Adrenal gland (tissue), 9 donors: ENCODE measurements at regions not wholly inside any gene's neighbourhood (a gene's known extent, or its start where the extent isn't known, plus 50 kb on each side); places are given as distances from the start of the nearest gene placed in this dataset.
A peak's percentile ranks its signal among the peaks of the same experiment; 100 is the strongest.

ENCODE experiments used
- DNase-seq, 7 donors: peaks; one replicate each; pipeline ENCODE4 v3.0.0-alpha.2; 2019 to 2020
- H3K27ac ChIP-seq, 5 donors: fragments of 200-600 bp; sonication (generic) in 4 of 5; 1 replicate in 3 of 5; 2 replicates in 2 of 5; pipeline versions ENCODE4 v1.5.1 to v1.8.0; 2016 to 2020; ENCODE audit warnings: mild to moderate bottlenecking in 1 of 5
- H3K27me3 ChIP-seq: fragments of 200-600 bp; 2 replicates; pipeline ENCODE4 v1.8.0; 2021
- H3K36me3 ChIP-seq, 2 donors: fragments of 200-600 bp; replicated peaks in 1 of 2; 1 replicate in 1 of 2; 2 replicates in 1 of 2; pipeline versions ENCODE4 v1.5.1 to v1.8.0; 2018 to 2022
- H3K4me1 ChIP-seq, 2 donors: fragments of 200-600 bp; replicated peaks in 1 of 2; 1 replicate in 1 of 2; 2 replicates in 1 of 2; pipeline versions ENCODE4 v1.5.1 to v1.8.0; 2018 to 2021
- H3K4me3 ChIP-seq, 4 donors: fragments of 200-600 bp; sonication (generic) in 3 of 4; one replicate each; pipeline ENCODE4 v1.5.1; 2016 to 2018
- H3K9me3 ChIP-seq, 3 donors: fragments of 200-600 bp; sonication (generic) in 1 of 3; replicated peaks in 1 of 3; 1 replicate in 2 of 3; 2 replicates in 1 of 3; pipeline versions ENCODE4 v1.5.1 to v1.8.0; 2016 to 2021
- CTCF ChIP-seq, 6 experiments: fragments of 450-650 bp in 4 of 6; fragments of 200-600 bp in 2 of 6; sonication (generic) in 1 of 6; IDR thresholded peaks; 1 replicate in 5 of 6; 2 replicates in 1 of 6; pipeline versions ENCODE4 v1.5.1 to v1.8.0; 2016 to 2021; ENCODE audit warnings: antibody characterized with exemption in 6 of 6, mild to moderate bottlenecking in 2 of 6, moderate library complexity in 1 of 6
- POLR2A ChIP-seq, 2 donors: fragments of 450-650 bp; IDR thresholded peaks; one replicate each; pipeline ENCODE4 v1.6.1; 2017; ENCODE audit warnings: antibody characterized with exemption in 2 of 2, mild to moderate bottlenecking in 2 of 2, moderate library complexity in 1 of 2
- WGBS, 4 donors: extraction: QIAGEN DNeasy Blood & Tissue Kit in 2 of 4; methylation state at CpG; one replicate each; pipeline versions ENCODE4 v1.1.5 to v1.1.7; 2013 to 2017; 5-methylcytosine and 5-hydroxymethylcytosine counted together
- intact Hi-C, 2 donors: fragments of 100-400 bp; cut with DNase I; formaldehyde crosslinking; loops; one replicate each; pipeline versions ENCODE4 v1.14.1 to v1.15.0; 2022 to 2023
- donor health status: healthy with polysubstance abuse.
- donor health status: Bipolar disorder and iron deficiency.
- donor health status: DM: yes; HTN: yes; CAD: no.
- donor health status: DM: no; HTN: no; CAD: no.
- donor health status: DM: no; HTN: no; CAD: no.

GRCh38 chr12:90299121-90299520 lies 590.5 kb upstream of the ATP2B1 start:
- DNase-seq = no peak
- H3K4me3 ChIP-seq = no peak overlapping the region
- no peaks in the 10 kb centered on the region for H3K27me3 ChIP-seq
- WGBS, 4 donors = 48 to 57% (median 50%) methylated on average over 4 of the region's 4 CpGs
- no peaks in the 10 kb centered on the region for H3K9me3 ChIP-seq
- no peaks in the 10 kb centered on the region for H3K36me3 ChIP-seq
- H3K27ac ChIP-seq = no peak overlapping the region
- intact Hi-C loops = no loop called here
- no peaks in the 10 kb centered on the region for H3K4me1 ChIP-seq
- TF ChIP-seq POLR2A (IDR thresholded peaks at IDR 0.05) = no peak
- TF ChIP-seq CTCF (IDR thresholded peaks at IDR 0.05) = no peak

DNA sequence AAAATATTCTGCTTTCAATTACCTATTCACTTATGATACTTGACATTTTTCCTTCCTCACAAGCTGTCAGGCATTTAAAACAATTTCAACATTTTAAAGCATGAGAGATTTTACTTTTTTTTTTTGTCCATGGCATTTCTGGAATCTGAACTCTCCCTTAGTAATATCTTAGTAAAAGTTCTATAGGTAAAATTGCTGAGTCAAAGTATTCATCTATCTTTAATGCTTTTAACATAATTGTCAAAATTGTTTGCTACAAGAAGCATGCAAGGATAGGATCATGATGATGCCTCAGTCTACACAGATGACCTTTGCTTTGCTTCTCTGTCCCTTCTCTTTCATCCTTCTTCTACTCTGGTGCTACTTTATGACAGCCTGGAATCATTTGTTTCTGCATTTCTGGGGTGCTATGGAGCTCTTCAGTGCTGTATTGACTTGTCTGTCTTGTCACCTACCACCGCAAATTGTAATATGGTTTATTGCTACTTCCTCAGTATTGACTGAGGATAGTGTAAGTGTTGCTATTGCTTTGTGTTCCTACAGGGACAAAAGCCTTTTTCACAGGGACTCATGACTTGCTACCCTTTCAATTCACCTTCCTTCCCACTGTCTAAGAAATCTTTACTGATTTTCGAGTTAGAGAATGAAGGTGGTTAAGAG lies 589.8 kb upstream of the ATP2B1 start:
- no peak for TF ChIP-seq CTCF (IDR thresholded peaks at IDR 0.05)
- no peak for TF ChIP-seq POLR2A (IDR thresholded peaks at IDR 0.05)
- Histone ChIP-seq H3K27ac (no peak overlapping the region), H3K9me3 (no peaks in the 10 kb centered on the region), H3K4me1 (no peaks in the 10 kb centered on the region), H3K36me3 (no peaks in the 10 kb centered on the region), H3K4me3 (no peak overlapping the region), H3K27me3 (no peaks in the 10 kb centered on the region)
- intact Hi-C loops = no loop called here
- DNase-seq = no peak
- 73 to 87% (median 80%) methylated on average over 2 of the region's 2 CpGs for WGBS, 4 donors

DNA sequence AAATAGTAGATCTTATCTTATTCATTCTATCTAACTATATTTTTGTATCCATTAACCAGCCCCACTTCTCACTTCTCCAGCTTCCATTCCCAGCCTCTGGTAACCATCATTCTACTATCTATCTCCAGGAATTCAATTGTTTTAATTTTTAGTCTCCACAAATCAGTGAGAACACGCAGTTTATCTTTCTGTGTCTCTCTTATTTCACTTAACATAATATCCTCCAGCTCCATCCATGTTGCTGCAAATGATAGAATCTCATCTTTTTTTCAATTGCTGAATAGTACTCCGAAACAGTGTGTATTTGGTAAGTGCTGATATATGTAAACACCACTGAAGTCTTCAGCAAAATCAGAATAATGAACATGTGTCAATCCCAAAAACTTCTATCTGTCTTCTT lies 587.2 kb upstream of the ATP2B1 start:
- peaks cover 0 to 10% of the 10 kb centered on the region in 2 donors for H3K4me1 ChIP-seq
- 77 to 96% (median 79%) methylated on average over 2 of the region's 2 CpGs for WGBS, 4 donors
- no peaks in the 10 kb centered on the region for H3K36me3 ChIP-seq
- no peak overlapping the region for H3K4me3 ChIP-seq
- no peaks in the 10 kb centered on the region for H3K9me3 ChIP-seq
- intact Hi-C loops = no loop called here
- no peaks in the 10 kb centered on the region for H3K27me3 ChIP-seq
- no peak for DNase-seq
- H3K27ac ChIP-seq = no peak overlapping the region
- TF ChIP-seq POLR2A (IDR thresholded peaks at IDR 0.05) (no peak), CTCF (IDR thresholded peaks at IDR 0.05) (no peak)

DNA sequence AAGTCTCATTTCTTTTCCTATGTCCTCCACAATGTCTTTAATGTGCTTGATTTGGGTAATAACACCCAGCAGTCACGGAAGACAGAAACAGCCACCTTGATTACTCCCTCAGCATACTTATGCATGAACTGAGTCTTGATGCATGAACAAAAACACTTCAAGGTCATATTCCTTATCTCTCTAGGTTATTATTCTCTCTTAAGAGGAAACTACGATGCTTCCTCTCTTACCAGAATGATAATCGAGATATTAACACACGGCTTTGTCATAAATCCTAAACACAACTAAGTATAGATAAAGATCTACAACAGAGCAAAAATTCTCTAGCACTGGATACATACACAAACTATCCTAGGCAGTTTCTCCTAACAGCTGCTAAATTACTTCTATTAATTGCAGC lies 583.5 kb upstream of the ATP2B1 start:
- Histone ChIP-seq H3K27ac (no peak overlapping the region), H3K36me3 (no peaks in the 10 kb centered on the region), H3K4me3 (peak overlapping the region in 1 of 4 donors; percentile 10), H3K4me1 (peaks cover 0 to 10% of the 10 kb centered on the region in 2 donors), H3K9me3 (no peaks in the 10 kb centered on the region), H3K27me3 (no peaks in the 10 kb centered on the region)
- no peak for DNase-seq
- TF ChIP-seq CTCF (IDR thresholded peaks at IDR 0.05) (no peak), POLR2A (IDR thresholded peaks at IDR 0.05) (no peak)
- intact Hi-C loops = no loop called here
- WGBS, 4 donors = 4 to 11% (median 8%) methylated on average over 4 of the region's 4 CpGs
